ENCODE measurements at regions not wholly inside any gene's neighbourhood (a gene's known extent, or its start where the extent isn't known, plus 50 kb on each side); places are given as distances from the start of the nearest gene placed in this dataset.

- no peaks in the 10 kb centered on the region; the same call in 1 of the 2 replicates for H3K9me3 ChIP-seq (ENCODE audit: control insufficient read depth, insufficient read depth, low read length)
- CTCF ChIA-PET, result no interaction called here
- H3K4me3 ChIP-seq (ENCODE audit: low read depth, low read length), result no peak overlapping the region
- TF ChIP-seq CTCF (IDR thresholded peaks at IDR 0.05; ENCODE audit: low read depth, low read length), result no peak
- peaks cover 31% of the 10 kb centered on the region for H3K27me3 ChIP-seq (ENCODE audit: control insufficient read depth, insufficient read depth, low read length)
- POLR2A ChIA-PET, result no interaction called here
- no peak for DNase-seq (ENCODE audit: low read depth, low spot score)
- H3K27ac ChIP-seq (ENCODE audit: low read depth, low read length), result no peak overlapping the region
These were observed 87.4 kb upstream of the CLDN5 start for GRCh38 chr22:19611590-19611989.

GRCh38 chr22:19612866-19613572 lies 88.8 kb upstream of the CLDN5 start:
- no peak for TF ChIP-seq CTCF (IDR thresholded peaks at IDR 0.05; ENCODE audit: low read depth, low read length)
- no peaks in the 10 kb centered on the region for H3K9me3 ChIP-seq (ENCODE audit: control insufficient read depth, insufficient read depth, low read length)
- H3K27ac ChIP-seq (ENCODE audit: low read depth, low read length), result no peak overlapping the region
- no peak for DNase-seq (ENCODE audit: low read depth, low spot score)
- POLR2A ChIA-PET, result interaction anchor here (0.7 kb wide), 1 partner anchor 377 kb away, joined by 4 read pairs; no protein-coding TSS in a partner anchor
- H3K27me3 ChIP-seq (ENCODE audit: control insufficient read depth, insufficient read depth, low read length), result peaks cover 30% of the 10 kb centered on the region
- H3K4me3 ChIP-seq (ENCODE audit: low read depth, low read length), result no peak overlapping the region
- CTCF ChIA-PET, result no interaction called here

GRCh38 chr22:19614536-19614863 lies 90.3 kb upstream of the CLDN5 start:
- H3K27me3 ChIP-seq (ENCODE audit: control insufficient read depth, insufficient read depth, low read length), result peaks cover 32% of the 10 kb centered on the region
- H3K9me3 ChIP-seq (ENCODE audit: control insufficient read depth, insufficient read depth, low read length), result no peaks in the 10 kb centered on the region
- ChIA-PET POLR2A (no interaction called here), CTCF (interaction anchor here (1.5 kb wide), 1 partner anchor 15 kb away, joined by 5 read pairs; no protein-coding TSS in a partner anchor)
- TF ChIP-seq CTCF (IDR thresholded peaks at IDR 0.05; ENCODE audit: low read depth, low read length), result no peak
- DNase-seq (ENCODE audit: low read depth, low spot score), result no peak
- no peak overlapping the region for H3K27ac ChIP-seq (ENCODE audit: low read depth, low read length)
- H3K4me3 ChIP-seq (ENCODE audit: low read depth, low read length), result no peak overlapping the region

GRCh38 chr22:19615001-19615461 lies 90.8 kb upstream of the CLDN5 start:
- no peak for DNase-seq (ENCODE audit: low read depth, low spot score)
- POLR2A ChIA-PET, result no interaction called here
- no peak for TF ChIP-seq CTCF (IDR thresholded peaks at IDR 0.05; ENCODE audit: low read depth, low read length)
- Histone ChIP-seq H3K4me3 (ENCODE audit: low read depth, low read length) (no peak overlapping the region), H3K27ac (ENCODE audit: low read depth, low read length) (no peak overlapping the region), H3K9me3 (ENCODE audit: control insufficient read depth, insufficient read depth, low read length) (no peaks in the 10 kb centered on the region), H3K27me3 (ENCODE audit: control insufficient read depth, insufficient read depth, low read length) (peaks cover 30% of the 10 kb centered on the region)
- CTCF ChIA-PET, result interaction anchor here (1.5 kb wide), 1 partner anchor 15 kb away, joined by 5 read pairs; no protein-coding TSS in a partner anchor

- Histone ChIP-seq H3K27ac (ENCODE audit: low read depth, low read length) (no peak overlapping the region), H3K4me3 (ENCODE audit: low read depth, low read length) (no peak overlapping the region), H3K9me3 (ENCODE audit: control insufficient read depth, insufficient read depth, low read length) (no peaks in the 10 kb centered on the region), H3K27me3 (ENCODE audit: control insufficient read depth, insufficient read depth, low read length) (peaks cover 36% of the 10 kb centered on the region)
- no peak for TF ChIP-seq CTCF (IDR thresholded peaks at IDR 0.05; ENCODE audit: low read depth, low read length)
- DNase-seq (ENCODE audit: low read depth, low spot score), result no peak
- ChIA-PET CTCF (no interaction called here), POLR2A (no interaction called here)
These were observed 91.8 kb upstream of the CLDN5 start for GRCh38 chr22:19615867-19616581.

Measured in AG04450 (cell line).